ENCODE measurements at regions not wholly inside any gene's neighbourhood (a gene's known extent, or its start where the extent isn't known, plus 50 kb on each side); places are given as distances from the start of the nearest gene placed in this dataset.

DNA sequence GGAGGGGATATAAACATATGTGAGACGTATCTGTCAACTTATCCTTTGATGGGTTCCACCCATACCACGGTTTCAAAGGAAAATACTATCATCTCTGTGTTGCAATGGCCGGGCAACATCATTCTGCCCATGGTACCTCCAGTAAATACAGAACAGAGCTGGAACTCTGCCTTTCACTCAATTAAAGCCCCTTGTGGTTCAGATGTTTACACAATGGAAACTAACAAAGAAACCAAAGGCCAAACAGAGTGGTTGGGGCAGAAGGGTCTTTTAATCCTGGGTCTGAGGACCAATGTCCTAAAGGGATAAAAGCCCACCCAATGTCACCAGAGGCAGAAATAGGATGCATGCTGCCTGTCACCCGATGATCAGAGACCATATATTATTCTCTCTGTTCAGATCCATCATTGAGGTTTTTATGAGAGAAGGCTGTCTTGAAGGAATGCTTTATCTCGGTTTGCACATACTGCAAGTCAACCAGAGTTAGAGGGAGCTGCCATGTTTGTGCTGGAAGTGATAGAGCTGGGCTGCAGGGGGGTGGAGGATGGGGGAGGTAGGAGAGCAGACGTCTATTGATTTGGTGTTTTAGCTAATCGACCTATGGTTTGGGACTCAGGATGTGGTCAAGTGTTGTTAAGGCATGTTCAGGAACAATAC is 105.4 kb upstream of the FRMD4A start:
- no peak for TF ChIP-seq POLR2A (IDR thresholded peaks at IDR 0.05)
- TF ChIP-seq, protein P1, sequence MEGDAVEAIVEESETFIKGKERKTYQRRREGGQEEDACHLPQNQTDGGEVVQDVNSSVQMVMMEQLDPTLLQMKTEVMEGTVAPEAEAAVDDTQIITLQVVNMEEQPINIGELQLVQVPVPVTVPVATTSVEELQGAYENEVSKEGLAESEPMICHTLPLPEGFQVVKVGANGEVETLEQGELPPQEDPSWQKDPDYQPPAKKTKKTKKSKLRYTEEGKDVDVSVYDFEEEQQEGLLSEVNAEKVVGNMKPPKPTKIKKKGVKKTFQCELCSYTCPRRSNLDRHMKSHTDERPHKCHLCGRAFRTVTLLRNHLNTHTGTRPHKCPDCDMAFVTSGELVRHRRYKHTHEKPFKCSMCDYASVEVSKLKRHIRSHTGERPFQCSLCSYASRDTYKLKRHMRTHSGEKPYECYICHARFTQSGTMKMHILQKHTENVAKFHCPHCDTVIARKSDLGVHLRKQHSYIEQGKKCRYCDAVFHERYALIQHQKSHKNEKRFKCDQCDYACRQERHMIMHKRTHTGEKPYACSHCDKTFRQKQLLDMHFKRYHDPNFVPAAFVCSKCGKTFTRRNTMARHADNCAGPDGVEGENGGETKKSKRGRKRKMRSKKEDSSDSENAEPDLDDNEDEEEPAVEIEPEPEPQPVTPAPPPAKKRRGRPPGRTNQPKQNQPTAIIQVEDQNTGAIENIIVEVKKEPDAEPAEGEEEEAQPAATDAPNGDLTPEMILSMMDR (IDR thresholded peaks at IDR 0.05), result no peak

All from esophagus squamous epithelium (tissue), 4 donors.